ENCODE measurements at regions not wholly inside any gene's neighbourhood (a gene's known extent, or its start where the extent isn't known, plus 50 kb on each side); places are given as distances from the start of the nearest gene placed in this dataset.
A peak's percentile ranks its signal among the peaks of the same experiment; 100 is the strongest.

GRCh38 chr2:155384555-155385123 is 686.1 kb downstream of the KCNJ3 start:
- no peak for DNase-seq (ENCODE audit: low spot score in 2 of 2)
- no peaks in the 10 kb centered on the region for H3K9me3 ChIP-seq
- H3K27ac ChIP-seq = no peak overlapping the region
- no peaks in the 10 kb centered on the region for H3K4me1 ChIP-seq
- intact Hi-C loops (cut with DNase I) = no loop called here
- no peaks in the 10 kb centered on the region for H3K36me3 ChIP-seq
- TF ChIP-seq CTCF (IDR thresholded peaks at IDR 0.05) = no peak
- H3K27me3 ChIP-seq = no peaks in the 10 kb centered on the region
- no peak overlapping the region for H3K4me3 ChIP-seq

GRCh38 chr2:155382776-155383175 is 684.3 kb downstream of the KCNJ3 start:
- no peak for TF ChIP-seq CTCF (IDR thresholded peaks at IDR 0.05)
- Histone ChIP-seq H3K27ac (no peak overlapping the region), H3K36me3 (no peaks in the 10 kb centered on the region), H3K27me3 (no peaks in the 10 kb centered on the region), H3K4me3 (no peak overlapping the region), H3K4me1 (no peaks in the 10 kb centered on the region), H3K9me3 (no peaks in the 10 kb centered on the region)
- DNase-seq (ENCODE audit: low spot score in 2 of 2) = no peak
- intact Hi-C loops (cut with DNase I) = no loop called here

GRCh38 chr2:155381436-155381835 is 682.9 kb downstream of the KCNJ3 start:
- TF ChIP-seq CTCF (IDR thresholded peaks at IDR 0.05) = no peak
- Histone ChIP-seq H3K4me3 (no peak overlapping the region), H3K4me1 (no peaks in the 10 kb centered on the region), H3K27me3 (no peaks in the 10 kb centered on the region), H3K9me3 (no peaks in the 10 kb centered on the region), H3K36me3 (no peaks in the 10 kb centered on the region), H3K27ac (no peak overlapping the region)
- DNase-seq (ENCODE audit: low spot score in 2 of 2) = no peak
- intact Hi-C loops (cut with DNase I) = no loop called here

- Histone ChIP-seq H3K27ac (no peak overlapping the region), H3K27me3 (no peaks in the 10 kb centered on the region), H3K4me1 (no peaks in the 10 kb centered on the region), H3K9me3 (no peaks in the 10 kb centered on the region), H3K4me3 (no peak overlapping the region), H3K36me3 (no peaks in the 10 kb centered on the region)
- intact Hi-C loops (cut with DNase I) = no loop called here
- no peak for DNase-seq (ENCODE audit: low spot score in 2 of 2)
- no peak for TF ChIP-seq CTCF (IDR thresholded peaks at IDR 0.05)
Measured at GRCh38 chr2:155379494-155379893, 681.0 kb downstream of the KCNJ3 start.

GRCh38 chr2:155377931-155378444 is 679.5 kb downstream of the KCNJ3 start:
- intact Hi-C loops (cut with DNase I) = no loop called here
- Histone ChIP-seq H3K36me3 (no peaks in the 10 kb centered on the region), H3K4me3 (no peak overlapping the region), H3K4me1 (no peaks in the 10 kb centered on the region), H3K27me3 (no peaks in the 10 kb centered on the region), H3K27ac (no peak overlapping the region), H3K9me3 (no peaks in the 10 kb centered on the region)
- DNase-seq (ENCODE audit: low spot score in 2 of 2) = no peak
- TF ChIP-seq CTCF (IDR thresholded peaks at IDR 0.05) = no peak

- Histone ChIP-seq H3K36me3 (no peaks in the 10 kb centered on the region), H3K27ac (no peak overlapping the region), H3K9me3 (no peaks in the 10 kb centered on the region), H3K27me3 (no peaks in the 10 kb centered on the region), H3K4me3 (no peak overlapping the region), H3K4me1 (no peaks in the 10 kb centered on the region)
- intact Hi-C loops (cut with DNase I) = no loop called here
- peak in 1 of 3 experiments; percentile 18 for TF ChIP-seq CTCF (IDR thresholded peaks at IDR 0.05)
- no peak for DNase-seq (ENCODE audit: low spot score in 2 of 2)
Measured at GRCh38 chr2:155377266-155377680, 678.8 kb downstream of the KCNJ3 start.
